ENCODE measurements at regions not wholly inside any gene's neighbourhood (a gene's known extent, or its start where the extent isn't known, plus 50 kb on each side); places are given as distances from the start of the nearest gene placed in this dataset.

GRCh38 chr4:171473155-171473554, 340.0 kb upstream of the GALNTL6 start:
- Histone ChIP-seq H3K9me3 (ENCODE audit: control insufficient read depth, low read length) (no peaks in the 10 kb centered on the region), H3K36me3 (ENCODE audit: control insufficient read depth, insufficient read depth, low read length) (no peaks in the 10 kb centered on the region), H3K27ac (ENCODE audit: low read depth, low read length, severe bottlenecking) (no peak overlapping the region), H3K4me3 (ENCODE audit: extremely low read depth, insufficient read depth, low read length, poor library complexity, severe bottlenecking) (no peak overlapping the region), H3K4me1 (ENCODE audit: control insufficient read depth, insufficient read depth, low read length, poor library complexity, severe bottlenecking) (no peaks in the 10 kb centered on the region)
- WGBS, 2 experiments (ENCODE audit: insufficient coverage in 2 of 2): 83% methylated on average over 1 of the region's 2 CpGs; no CpG with 5 or more reads in 1 of the 2 experiments

- whole genome bisulfite sequencing, 2 experiments (ENCODE audit: insufficient coverage in 2 of 2): 94 to 100% methylated on average over 2 to 3 of the region's 4 CpGs
- H3K4me3 ChIP-seq (ENCODE audit: extremely low read depth, insufficient read depth, low read length, poor library complexity, severe bottlenecking): no peak overlapping the region
- no peak overlapping the region for H3K27ac ChIP-seq (ENCODE audit: low read depth, low read length, severe bottlenecking)
- H3K4me1 ChIP-seq (ENCODE audit: control insufficient read depth, insufficient read depth, low read length, poor library complexity, severe bottlenecking): no peaks in the 10 kb centered on the region
- H3K9me3 ChIP-seq (ENCODE audit: control insufficient read depth, low read length): no peaks in the 10 kb centered on the region
- no peaks in the 10 kb centered on the region for H3K36me3 ChIP-seq (ENCODE audit: control insufficient read depth, insufficient read depth, low read length)
Observed at GRCh38 chr4:171472230-171472629, 341.0 kb upstream of the GALNTL6 start.

- Histone ChIP-seq H3K27ac (ENCODE audit: low read depth, low read length, severe bottlenecking) (no peak overlapping the region), H3K4me1 (ENCODE audit: control insufficient read depth, insufficient read depth, low read length, poor library complexity, severe bottlenecking) (no peaks in the 10 kb centered on the region), H3K4me3 (ENCODE audit: extremely low read depth, insufficient read depth, low read length, poor library complexity, severe bottlenecking) (no peak overlapping the region), H3K36me3 (ENCODE audit: control insufficient read depth, insufficient read depth, low read length) (no peaks in the 10 kb centered on the region), H3K9me3 (ENCODE audit: control insufficient read depth, low read length) (no peaks in the 10 kb centered on the region)
- WGBS, 2 experiments (ENCODE audit: insufficient coverage in 2 of 2): 100% methylated on average over 1 of the region's 3 CpGs; no CpG with 5 or more reads in 1 of the 2 experiments
Observed at GRCh38 chr4:171464499-171464898, 348.7 kb upstream of the GALNTL6 start.

- H3K9me3 ChIP-seq (ENCODE audit: control insufficient read depth, low read length): peaks cover 5% of the 10 kb centered on the region
- H3K36me3 ChIP-seq (ENCODE audit: control insufficient read depth, insufficient read depth, low read length): no peaks in the 10 kb centered on the region
- H3K4me3 ChIP-seq (ENCODE audit: extremely low read depth, insufficient read depth, low read length, poor library complexity, severe bottlenecking): no peak overlapping the region
- no peaks in the 10 kb centered on the region for H3K4me1 ChIP-seq (ENCODE audit: control insufficient read depth, insufficient read depth, low read length, poor library complexity, severe bottlenecking)
- no peak overlapping the region for H3K27ac ChIP-seq (ENCODE audit: low read depth, low read length, severe bottlenecking)
Observed at GRCh38 chr4:171461191-171461590, 352.0 kb upstream of the GALNTL6 start.

DNA sequence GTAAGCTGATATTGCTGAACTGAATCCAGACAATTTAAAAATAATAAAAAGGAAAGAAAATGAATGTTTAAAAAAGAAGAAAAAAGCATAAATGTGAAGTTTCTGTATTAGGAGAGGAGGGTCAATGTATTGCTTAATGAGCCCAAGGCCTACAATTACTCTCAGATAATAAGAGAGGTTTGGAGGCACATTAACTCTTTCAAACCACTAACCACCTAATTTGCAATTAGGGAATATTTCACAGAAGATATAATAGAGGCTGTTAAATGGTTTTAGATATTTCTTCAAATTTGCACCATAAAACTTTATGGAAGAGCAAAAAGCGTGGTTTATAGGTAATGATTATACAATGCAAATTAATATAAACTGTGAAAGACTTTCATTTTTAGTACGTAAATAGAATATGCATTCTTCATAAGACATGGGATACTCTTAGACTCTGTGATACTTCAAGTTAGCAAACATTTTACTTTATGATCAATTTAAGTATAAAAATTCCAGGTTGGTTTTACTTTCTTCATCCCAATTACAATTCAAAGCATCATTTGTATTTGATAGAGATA, 364.2 kb upstream of the GALNTL6 start:
- Histone ChIP-seq H3K27ac (ENCODE audit: low read depth, low read length, severe bottlenecking) (no peak overlapping the region), H3K36me3 (ENCODE audit: control insufficient read depth, insufficient read depth, low read length) (no peaks in the 10 kb centered on the region), H3K4me1 (ENCODE audit: control insufficient read depth, insufficient read depth, low read length, poor library complexity, severe bottlenecking) (no peaks in the 10 kb centered on the region), H3K4me3 (ENCODE audit: extremely low read depth, insufficient read depth, low read length, poor library complexity, severe bottlenecking) (no peak overlapping the region), H3K9me3 (ENCODE audit: control insufficient read depth, low read length) (no peaks in the 10 kb centered on the region)
- WGBS, 2 experiments (ENCODE audit: insufficient coverage in 2 of 2): no CpG with 5 or more reads among the region's 2 CpGs

- H3K9me3 ChIP-seq (ENCODE audit: control insufficient read depth, low read length): no peaks in the 10 kb centered on the region
- no peaks in the 10 kb centered on the region for H3K4me1 ChIP-seq (ENCODE audit: control insufficient read depth, insufficient read depth, low read length, poor library complexity, severe bottlenecking)
- no peak overlapping the region for H3K4me3 ChIP-seq (ENCODE audit: extremely low read depth, insufficient read depth, low read length, poor library complexity, severe bottlenecking)
- 100% methylated on average over 1 of the region's 2 CpGs; no CpG with 5 or more reads in 1 of the 2 experiments for WGBS, 2 experiments (ENCODE audit: insufficient coverage in 2 of 2)
- no peak overlapping the region for H3K27ac ChIP-seq (ENCODE audit: low read depth, low read length, severe bottlenecking)
- H3K36me3 ChIP-seq (ENCODE audit: control insufficient read depth, insufficient read depth, low read length): no peaks in the 10 kb centered on the region
Observed at GRCh38 chr4:171448358-171448757, 364.8 kb upstream of the GALNTL6 start.

DNA sequence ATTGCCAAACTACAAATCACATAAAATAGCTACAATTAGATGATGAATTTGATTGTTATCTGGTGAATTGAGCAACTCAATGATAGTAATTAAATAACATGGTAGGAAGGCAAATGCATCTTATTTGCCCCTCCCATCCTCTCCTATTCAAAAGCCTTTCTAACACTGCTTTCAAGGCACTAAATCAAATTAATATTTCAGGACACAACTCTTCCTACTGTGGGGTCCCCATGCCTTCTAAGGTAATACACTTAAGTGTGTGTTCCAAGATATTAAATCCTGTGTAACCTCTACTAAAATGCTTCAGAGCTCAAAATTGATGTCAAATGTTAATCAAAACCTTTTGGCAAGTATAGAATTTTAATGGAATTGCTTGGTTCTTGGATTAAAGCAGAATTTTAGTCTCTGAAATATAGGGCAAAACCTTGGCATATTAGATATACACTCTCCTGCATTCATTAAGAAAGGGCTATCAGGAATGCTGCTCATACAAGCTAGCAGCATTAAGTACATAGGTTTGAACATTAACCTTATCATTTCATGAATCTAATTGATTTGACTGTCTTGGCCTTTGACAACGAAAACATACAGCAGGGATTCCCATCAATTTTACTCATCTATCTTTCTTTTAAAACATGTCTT, 371.8 kb upstream of the GALNTL6 start:
- Histone ChIP-seq H3K4me1 (ENCODE audit: control insufficient read depth, insufficient read depth, low read length, poor library complexity, severe bottlenecking) (no peaks in the 10 kb centered on the region), H3K27ac (ENCODE audit: low read depth, low read length, severe bottlenecking) (no peak overlapping the region), H3K36me3 (ENCODE audit: control insufficient read depth, insufficient read depth, low read length) (no peaks in the 10 kb centered on the region), H3K4me3 (ENCODE audit: extremely low read depth, insufficient read depth, low read length, poor library complexity, severe bottlenecking) (no peak overlapping the region), H3K9me3 (ENCODE audit: control insufficient read depth, low read length) (no peaks in the 10 kb centered on the region)
- WGBS, 2 experiments (ENCODE audit: insufficient coverage in 2 of 2): 85 to 100% methylated on average over 1 of the region's 1 CpG

- Histone ChIP-seq H3K36me3 (ENCODE audit: control insufficient read depth, insufficient read depth, low read length) (no peaks in the 10 kb centered on the region), H3K9me3 (ENCODE audit: control insufficient read depth, low read length) (no peaks in the 10 kb centered on the region), H3K4me3 (ENCODE audit: extremely low read depth, insufficient read depth, low read length, poor library complexity, severe bottlenecking) (no peak overlapping the region), H3K27ac (ENCODE audit: low read depth, low read length, severe bottlenecking) (no peak overlapping the region), H3K4me1 (ENCODE audit: control insufficient read depth, insufficient read depth, low read length, poor library complexity, severe bottlenecking) (no peaks in the 10 kb centered on the region)
Observed at GRCh38 chr4:171433674-171434073, 379.5 kb upstream of the GALNTL6 start.

DNA sequence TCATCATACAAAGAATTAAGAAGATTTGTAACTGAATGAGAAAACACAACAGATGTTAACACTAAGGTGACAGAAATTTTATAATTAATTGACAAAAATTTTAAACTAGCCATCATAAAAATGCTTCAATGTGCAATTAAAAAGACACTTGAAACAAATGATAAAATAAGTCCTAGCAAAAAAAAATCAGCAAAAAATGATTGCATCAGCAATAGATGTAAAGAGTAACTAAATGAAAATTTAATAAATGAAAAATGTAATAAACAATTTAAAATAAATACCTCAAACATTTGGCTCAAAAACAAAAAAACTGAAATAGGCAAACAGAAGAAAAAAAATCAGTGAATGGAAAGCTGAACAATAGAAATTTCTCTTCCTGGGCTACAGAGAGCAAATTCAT, 380.7 kb upstream of the GALNTL6 start:
- Histone ChIP-seq H3K36me3 (ENCODE audit: control insufficient read depth, insufficient read depth, low read length) (no peaks in the 10 kb centered on the region), H3K9me3 (ENCODE audit: control insufficient read depth, low read length) (no peaks in the 10 kb centered on the region), H3K4me1 (ENCODE audit: control insufficient read depth, insufficient read depth, low read length, poor library complexity, severe bottlenecking) (no peaks in the 10 kb centered on the region), H3K4me3 (ENCODE audit: extremely low read depth, insufficient read depth, low read length, poor library complexity, severe bottlenecking) (no peak overlapping the region), H3K27ac (ENCODE audit: low read depth, low read length, severe bottlenecking) (no peak overlapping the region)

- WGBS, 2 experiments (ENCODE audit: insufficient coverage in 2 of 2): 96 to 97% methylated on average over 3 of the region's 3 CpGs
- Histone ChIP-seq H3K9me3 (ENCODE audit: control insufficient read depth, low read length) (no peaks in the 10 kb centered on the region), H3K27ac (ENCODE audit: low read depth, low read length, severe bottlenecking) (no peak overlapping the region), H3K36me3 (ENCODE audit: control insufficient read depth, insufficient read depth, low read length) (no peaks in the 10 kb centered on the region), H3K4me3 (ENCODE audit: extremely low read depth, insufficient read depth, low read length, poor library complexity, severe bottlenecking) (no peak overlapping the region), H3K4me1 (ENCODE audit: control insufficient read depth, insufficient read depth, low read length, poor library complexity, severe bottlenecking) (no peaks in the 10 kb centered on the region)
Observed at GRCh38 chr4:171430495-171430894, 382.7 kb upstream of the GALNTL6 start.

- Histone ChIP-seq H3K4me3 (ENCODE audit: extremely low read depth, insufficient read depth, low read length, poor library complexity, severe bottlenecking) (no peak overlapping the region), H3K4me1 (ENCODE audit: control insufficient read depth, insufficient read depth, low read length, poor library complexity, severe bottlenecking) (no peaks in the 10 kb centered on the region), H3K9me3 (ENCODE audit: control insufficient read depth, low read length) (peaks cover 4% of the 10 kb centered on the region), H3K27ac (ENCODE audit: low read depth, low read length, severe bottlenecking) (no peak overlapping the region), H3K36me3 (ENCODE audit: control insufficient read depth, insufficient read depth, low read length) (no peaks in the 10 kb centered on the region)
- 100% methylated on average over 1 of the region's 6 CpGs; no CpG with 5 or more reads in 1 of the 2 experiments for WGBS, 2 experiments (ENCODE audit: insufficient coverage in 2 of 2)
Observed at GRCh38 chr4:171397175-171397574, 416.0 kb upstream of the GALNTL6 start.

All from mesodermal cell (in vitro differentiated cells).